Loucy (cell line): ENCODE measurements at regions not wholly inside any gene's neighbourhood (a gene's known extent, or its start where the extent isn't known, plus 50 kb on each side); places are given as distances from the start of the nearest gene placed in this dataset.

Source experiments
- CTCF ChIP-seq: fragments of 200-600 bp; sonication (generic); conservative IDR thresholded peaks from 2 replicates; pipeline ENCODE4 v1.5.1; 2014; ENCODE audit warnings: mild to moderate bottlenecking, antibody characterized with exemption, low read length
- EZH2phosphoT487 ChIP-seq: fragments of 200-600 bp; IDR thresholded peaks from 2 replicates; pipeline ENCODE4 v1.6.1; 2018; ENCODE audit warnings: antibody characterized with exemption, mild to moderate bottlenecking, moderate library complexity, borderline replicate concordance

- TF ChIP-seq CTCF = no peak
- TF ChIP-seq EZH2phosphoT487 = no peak
Measured at GRCh38 chr20:60877071-60877857, 374.8 kb upstream of the CDH4 start.
